HuH-7.5 (cell line): ENCODE measurements at regions not wholly inside any gene's neighbourhood (a gene's known extent, or its start where the extent isn't known, plus 50 kb on each side); places are given as distances from the start of the nearest gene placed in this dataset.

Experiments
- DNase-seq: peaks from one replicate; pipeline ENCODE4 v3.0.0; 2011; ENCODE audit warnings: low spot score

DNA sequence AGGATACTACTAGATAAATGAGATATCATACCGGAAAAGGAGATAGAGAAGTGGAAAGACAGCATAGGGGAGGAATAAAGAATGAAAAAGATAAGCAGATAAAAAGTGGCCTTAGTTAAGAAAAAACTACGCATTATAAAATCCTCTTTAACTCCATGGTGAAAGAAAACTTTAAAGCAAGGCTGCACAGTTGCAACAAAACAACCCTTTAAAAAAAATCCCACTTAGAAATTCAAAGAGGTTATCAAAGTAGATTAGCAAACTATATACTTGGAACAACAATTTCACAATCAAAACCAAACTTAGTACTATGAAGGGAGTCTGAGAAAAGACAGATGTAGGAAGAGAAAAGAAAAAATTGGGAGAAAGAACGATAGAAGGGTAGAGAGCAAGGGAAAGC is 133.4 kb upstream of the OSR1 start:
- no peak for DNase-seq

GRCh38 chr2:19490846-19491435 is 132.5 kb upstream of the OSR1 start:
- DNase-seq = no peak

- no peak for DNase-seq
Measured at GRCh38 chr2:19488009-19488691, 129.7 kb upstream of the OSR1 start.

DNA sequence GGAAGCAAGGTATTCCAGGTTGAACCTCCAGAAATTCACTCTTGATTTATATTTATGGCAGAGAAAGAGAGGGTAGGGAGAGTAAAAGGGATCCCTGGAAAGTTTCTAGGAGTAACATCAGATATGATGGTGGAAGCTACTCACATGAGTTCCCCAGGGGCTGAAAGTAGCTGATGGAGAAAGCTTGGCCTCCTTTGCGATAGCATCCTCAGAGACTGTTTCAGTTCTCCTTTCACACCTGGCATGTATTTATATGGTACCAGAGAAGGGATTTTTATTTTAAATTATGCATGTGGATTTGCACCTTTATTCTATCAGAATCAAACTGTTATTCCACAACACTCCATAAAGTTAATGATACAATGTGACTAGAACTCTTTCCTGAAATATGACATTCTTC is 126.3 kb upstream of the OSR1 start:
- no peak for DNase-seq

DNA sequence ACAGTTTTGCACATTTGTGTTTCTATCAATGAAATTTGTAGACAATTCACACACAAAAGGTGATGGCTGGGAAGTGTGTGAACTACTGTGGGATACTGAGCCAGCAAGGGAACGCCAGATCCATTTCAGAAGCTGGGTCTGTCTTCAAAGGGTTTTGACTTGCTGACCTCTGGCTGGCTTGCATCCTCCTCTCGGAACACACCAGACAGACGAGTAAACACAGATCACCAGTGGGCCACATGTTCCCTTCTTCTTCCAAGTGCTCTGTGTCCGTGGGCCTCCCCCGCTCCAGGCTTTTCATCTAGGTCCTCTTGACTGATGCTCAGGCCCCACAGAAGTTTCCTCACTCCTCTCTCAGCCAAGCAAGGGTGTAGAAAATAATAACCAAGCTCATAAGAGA is 122.2 kb upstream of the OSR1 start:
- DNase-seq = no peak

DNA sequence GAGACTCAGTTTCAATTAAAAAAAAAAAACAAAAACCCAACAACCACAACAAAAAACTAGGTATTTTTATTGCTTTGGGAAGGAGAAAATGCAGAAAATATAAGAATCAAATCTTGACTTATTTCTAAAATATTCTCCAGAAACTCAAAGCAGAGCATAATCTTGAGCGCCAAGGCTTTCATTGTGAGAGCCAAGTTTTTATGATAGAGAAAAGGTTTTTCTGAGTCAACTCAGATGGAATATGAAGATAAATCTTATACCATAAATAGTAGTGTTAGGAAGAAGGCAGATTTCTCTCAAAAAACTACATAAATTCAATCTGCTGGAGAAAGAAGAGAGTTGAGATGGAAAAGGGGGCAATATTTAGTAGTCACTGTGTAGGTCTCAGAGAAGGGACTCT is 121.2 kb upstream of the OSR1 start:
- DNase-seq = no peak

GRCh38 chr2:19478409-19478808 is 120.0 kb upstream of the OSR1 start:
- DNase-seq = no peak

GRCh38 chr2:19476327-19476726 is 117.9 kb upstream of the OSR1 start:
- DNase-seq = no peak

GRCh38 chr2:19474128-19474527 is 115.7 kb upstream of the OSR1 start:
- no peak for DNase-seq

DNA sequence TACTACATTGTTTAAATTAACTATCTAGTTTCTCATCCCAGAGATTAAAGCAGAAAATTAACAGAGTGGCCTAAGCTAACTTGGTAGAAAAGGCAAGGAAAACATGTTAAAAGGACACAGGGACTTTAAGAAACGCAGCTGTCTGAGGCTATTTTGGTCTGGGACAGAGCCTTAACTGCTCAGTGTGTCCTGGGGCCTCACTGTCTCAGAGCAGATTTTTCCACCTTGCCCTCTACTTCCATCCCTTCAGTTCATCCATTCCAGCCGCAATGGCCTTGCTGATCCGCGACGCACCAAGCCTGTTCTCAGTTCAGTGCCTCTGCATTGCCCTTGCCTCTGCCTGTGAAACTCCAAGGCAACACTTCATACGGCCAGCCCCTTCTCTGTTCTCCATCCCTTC is 114.9 kb upstream of the OSR1 start:
- DNase-seq = no peak

GRCh38 chr2:19472391-19472978 is 114.1 kb upstream of the OSR1 start:
- no peak for DNase-seq

DNA sequence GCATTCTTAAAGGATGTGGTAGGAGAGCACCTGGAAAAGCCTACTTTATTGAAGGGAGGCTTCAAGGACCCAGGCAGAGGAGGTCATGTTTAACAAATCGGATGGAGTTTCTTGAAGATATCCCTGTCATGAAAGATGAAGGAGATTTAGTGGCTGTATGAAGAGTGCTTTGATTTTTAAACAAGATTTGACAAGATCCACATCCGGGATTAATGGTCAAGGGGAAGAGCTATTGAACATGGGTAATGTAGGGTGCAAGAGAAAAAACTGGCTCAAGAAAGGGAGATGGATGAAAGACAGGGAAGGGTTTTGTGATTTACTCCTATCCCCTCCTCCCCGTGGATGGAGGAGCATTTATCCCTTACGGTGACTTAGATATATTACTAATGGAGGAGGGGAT is 113.1 kb upstream of the OSR1 start:
- no peak for DNase-seq

DNA sequence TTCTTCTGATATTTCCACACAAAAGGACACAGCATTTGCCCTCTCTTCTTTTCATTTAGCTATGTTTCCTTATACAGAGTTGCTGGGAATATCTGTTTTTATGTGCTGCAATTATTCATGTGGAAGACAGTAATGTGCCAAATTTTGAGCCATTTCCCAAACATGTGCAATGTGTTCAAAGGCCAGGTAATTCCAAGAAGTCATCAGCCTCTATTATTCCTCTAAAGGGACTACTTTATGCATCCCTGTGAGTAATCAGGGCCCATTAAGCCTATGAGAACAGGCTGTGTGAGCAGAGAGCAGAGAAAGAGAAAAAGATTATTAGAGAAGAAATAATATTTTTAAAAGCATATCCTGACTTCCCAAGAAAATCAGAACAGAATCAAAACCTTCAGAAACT is 107.6 kb upstream of the OSR1 start:
- no peak for DNase-seq

DNA sequence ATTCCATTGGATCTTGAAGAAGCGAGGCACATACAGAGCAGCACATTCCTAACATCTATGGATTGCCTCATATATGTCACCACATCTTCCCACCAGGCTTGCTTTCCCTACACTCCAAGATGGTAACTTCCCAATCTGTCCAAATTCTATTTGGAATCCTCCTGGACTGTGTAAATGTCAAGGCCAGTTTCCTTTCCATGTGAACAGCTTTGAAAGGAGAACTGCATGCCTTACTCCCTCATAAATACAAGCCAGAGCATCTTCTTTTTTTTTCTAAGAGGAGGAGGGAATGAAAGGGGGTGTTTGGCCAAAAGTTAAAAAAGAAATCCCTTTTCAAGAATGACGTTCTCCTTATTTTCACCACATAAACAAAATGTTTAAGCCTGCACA is 103.8 kb upstream of the OSR1 start:
- DNase-seq = no peak

DNA sequence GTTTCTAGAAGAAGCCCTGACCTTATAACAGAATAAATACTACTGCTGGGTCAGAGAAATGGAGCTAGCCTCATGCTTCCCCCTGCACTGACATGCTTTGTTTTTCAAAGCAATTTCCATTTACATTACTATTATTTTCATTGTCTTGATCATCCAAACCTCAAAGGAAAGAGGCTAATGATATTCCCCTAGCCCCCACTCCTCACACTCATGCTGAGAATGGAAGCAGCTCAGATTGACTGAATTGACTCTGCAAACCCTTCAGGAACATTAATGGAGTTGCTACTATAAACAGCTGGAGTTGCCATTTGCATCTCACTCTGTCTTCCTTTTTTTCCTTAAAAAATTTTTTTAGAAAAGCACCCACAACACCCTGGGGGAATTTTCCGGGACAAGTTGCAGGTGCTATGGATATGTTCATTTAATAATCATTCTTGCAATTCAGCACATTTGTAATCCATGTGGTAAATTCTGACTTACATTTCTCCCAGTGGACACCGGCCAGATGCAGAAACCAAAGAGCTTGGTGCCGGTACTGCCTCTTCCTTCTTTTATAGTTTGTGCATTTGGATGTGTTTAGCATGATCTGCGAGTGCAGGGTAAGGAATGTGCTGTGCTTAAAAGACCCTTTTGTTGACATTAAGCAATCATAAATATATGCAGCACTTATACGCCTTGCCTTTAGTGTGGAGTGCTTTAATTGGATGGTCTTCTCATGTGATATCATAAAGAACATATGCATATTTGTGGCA is 103.3 kb upstream of the OSR1 start:
- DNase-seq = no peak

- no peak for DNase-seq
Measured at GRCh38 chr2:19460761-19461160, 102.3 kb upstream of the OSR1 start.

DNA sequence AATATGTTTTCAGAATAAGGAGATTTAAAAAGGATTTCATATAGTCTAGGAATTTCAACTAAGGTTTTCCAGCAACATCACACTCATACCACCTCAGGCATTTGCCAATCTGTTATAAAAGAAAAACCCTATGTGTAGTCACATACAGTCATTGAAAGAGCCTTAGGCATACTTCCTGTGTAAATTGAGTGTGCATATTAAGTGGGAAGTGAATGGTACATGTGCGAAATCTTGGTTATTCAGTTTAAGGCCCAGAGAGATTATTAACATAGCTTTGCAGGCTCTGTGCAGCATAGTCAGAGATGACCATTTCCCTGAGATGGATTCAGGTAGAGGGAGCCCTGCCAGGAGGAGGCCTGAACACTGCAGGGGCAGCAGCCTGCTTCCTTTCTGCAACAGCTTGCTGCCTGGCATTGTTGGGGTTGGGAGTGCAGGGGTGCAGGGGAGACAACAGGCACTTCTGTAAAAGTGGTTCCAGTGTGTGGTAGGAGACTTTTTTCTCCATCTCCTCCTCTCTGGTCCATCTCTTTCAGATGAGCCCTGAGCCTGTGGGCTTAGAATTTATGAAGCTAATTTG is 100.1 kb upstream of the OSR1 start:
- no peak for DNase-seq

- no peak for DNase-seq
Measured at GRCh38 chr2:19457809-19458208, 99.4 kb upstream of the OSR1 start.

GRCh38 chr2:19456705-19457309 is 98.4 kb upstream of the OSR1 start:
- no peak for DNase-seq

DNA sequence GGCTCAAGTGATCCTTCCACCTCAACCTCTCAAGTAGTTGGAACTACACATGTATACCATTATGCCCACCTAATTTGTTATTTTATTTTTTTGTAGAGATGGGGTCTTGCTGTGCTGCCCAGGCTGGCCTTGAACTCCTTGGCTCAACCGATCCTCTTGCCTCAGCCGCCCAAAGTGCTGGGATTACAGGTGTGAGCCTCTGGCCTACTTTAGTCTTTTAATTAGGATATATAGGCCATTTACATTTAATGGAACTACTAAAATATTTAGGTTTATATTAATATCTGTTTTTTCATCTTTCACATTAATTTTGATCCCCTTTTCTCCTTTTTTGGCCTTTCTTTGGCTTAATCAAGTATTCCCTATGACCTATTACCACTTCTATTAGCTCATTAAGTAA is 95.7 kb upstream of the OSR1 start:
- DNase-seq = no peak

DNA sequence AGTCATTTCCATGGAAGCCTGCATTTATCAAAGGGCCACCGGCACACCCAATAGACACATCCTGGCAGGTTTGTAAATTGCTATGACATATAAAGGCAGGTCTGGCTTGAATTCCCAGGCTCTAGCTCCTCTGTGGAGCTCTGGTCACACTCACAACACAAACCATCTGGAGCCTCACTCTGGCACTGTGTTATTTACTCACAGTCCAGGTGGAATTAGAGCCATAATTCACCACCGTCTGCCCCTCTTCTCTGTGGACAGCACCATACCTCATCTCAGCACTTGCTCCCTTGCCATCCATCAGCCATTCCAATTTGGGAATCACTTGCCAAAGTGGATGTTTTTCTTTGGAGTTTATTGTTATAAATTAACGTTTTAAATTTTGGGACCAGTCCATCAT is 84.3 kb upstream of the OSR1 start:
- DNase-seq = no peak

DNA sequence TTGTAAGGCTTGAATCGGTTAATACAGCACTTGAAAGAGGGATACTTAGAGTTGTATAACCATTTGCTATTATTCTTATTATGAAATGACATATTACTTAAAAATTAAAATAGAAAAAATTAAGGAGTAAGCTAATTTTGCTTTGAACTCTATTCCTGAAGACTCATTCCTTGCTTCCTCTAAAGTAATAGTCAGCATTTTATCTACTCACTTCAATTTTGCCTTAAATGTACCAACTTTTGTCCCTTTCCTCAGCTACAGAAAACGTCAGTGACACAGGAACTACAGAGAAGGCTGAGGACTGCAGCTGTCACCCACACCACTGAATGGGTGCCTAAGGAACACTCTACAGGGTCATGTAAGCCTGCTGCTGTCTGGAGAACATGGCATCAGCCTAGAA is 80.7 kb upstream of the OSR1 start:
- no peak for DNase-seq
